Activated T-cell treated with anti-CD3 and anti-CD28 coated beads, Interleukin-2, amount 50 U/mL, for 72 hours (primary cell): ENCODE measurements at regions not wholly inside any gene's neighbourhood (a gene's known extent, or its start where the extent isn't known, plus 50 kb on each side); places are given as distances from the start of the nearest gene placed in this dataset.

Source experiments
- ATAC-seq, 2 donors: fragments of 150-1000 bp; cut with Tn5 transposase; replicated peaks in 1 of 2; 2 replicates each; pipeline ENCODE4 v1.10.0; 2021; ENCODE audit warnings: moderate library complexity in 2 of 2, mild to moderate bottlenecking in 1 of 2
- DNase-seq, 2 donors: peaks; one replicate each; pipeline ENCODE4 v3.0.0; 2021 to 2022; ENCODE audit warnings: mixed read lengths in 1 of 2
- H3K27ac Mint-ChIP-seq: one replicate; pipeline ENCODE4 v1.8.0; 2022; ENCODE audit warnings: mild to moderate bottlenecking, moderate library complexity, mixed read lengths
- H3K27me3 Mint-ChIP-seq: one replicate; pipeline ENCODE4 v1.8.0; 2022; ENCODE audit warnings: low read depth, mixed read lengths
- H3K36me3 Mint-ChIP-seq, 2 donors: one replicate each; pipeline ENCODE4 v1.8.0; 2022; ENCODE audit warnings: mixed read lengths in 2 of 2, mild to moderate bottlenecking in 1 of 2; ENCODE audit not compliant: insufficient read depth in 2 of 2
- H3K4me1 Mint-ChIP-seq: one replicate; pipeline ENCODE4 v1.8.0; 2022; ENCODE audit warnings: low read depth, mixed read lengths
- H3K4me3 Mint-ChIP-seq, 2 donors: one replicate each; pipeline ENCODE4 v1.8.0; 2022; ENCODE audit warnings: mild to moderate bottlenecking in 2 of 2, mixed read lengths in 2 of 2, moderate library complexity in 2 of 2
- H3K9me3 Mint-ChIP-seq, 2 donors: one replicate each; pipeline ENCODE4 v1.8.0; 2022; ENCODE audit warnings: mixed read lengths in 2 of 2

- Mint-ChIP-seq H3K9me3 (peaks cover under 1% of the 10 kb centered on the region in 2 donors), H3K4me1 (no peaks in the 10 kb centered on the region), H3K4me3 (no peak overlapping the region), H3K36me3 (no peaks in the 10 kb centered on the region), H3K27me3 (no peaks in the 10 kb centered on the region), H3K27ac (no peak overlapping the region)
- no peak for DNase-seq
- ATAC-seq, result no peak
These were observed 155.9 kb upstream of the CENPE start for GRCh38 chr4:103354006-103354405.

DNA sequence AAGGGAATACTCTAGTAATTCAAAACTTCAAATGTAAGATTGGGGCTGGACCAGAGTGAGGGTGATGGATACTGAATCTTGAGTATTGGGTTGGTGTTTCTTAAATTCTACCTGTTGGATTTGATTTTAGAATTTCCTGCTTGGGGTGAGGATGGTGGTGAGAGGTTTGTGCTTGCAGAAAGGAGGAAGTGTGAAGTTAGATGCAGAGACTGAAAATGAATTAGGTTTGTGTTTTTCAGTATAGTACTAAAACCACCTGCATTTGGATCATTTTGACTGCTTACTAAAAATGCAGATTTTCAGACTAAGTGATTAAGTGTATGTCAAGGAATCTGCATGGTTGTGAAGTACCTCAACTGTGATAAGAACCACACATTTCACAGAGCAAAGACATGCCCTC is 131.5 kb upstream of the CENPE start:
- H3K27ac Mint-ChIP-seq, result no peak overlapping the region
- H3K4me3 Mint-ChIP-seq, result no peak overlapping the region
- H3K4me1 Mint-ChIP-seq, result no peaks in the 10 kb centered on the region
- H3K9me3 Mint-ChIP-seq, result peaks cover 0 to 3% of the 10 kb centered on the region in 2 donors
- DNase-seq, result no peak
- H3K27me3 Mint-ChIP-seq, result no peaks in the 10 kb centered on the region
- no peaks in the 10 kb centered on the region for H3K36me3 Mint-ChIP-seq
- no peak for ATAC-seq

DNA sequence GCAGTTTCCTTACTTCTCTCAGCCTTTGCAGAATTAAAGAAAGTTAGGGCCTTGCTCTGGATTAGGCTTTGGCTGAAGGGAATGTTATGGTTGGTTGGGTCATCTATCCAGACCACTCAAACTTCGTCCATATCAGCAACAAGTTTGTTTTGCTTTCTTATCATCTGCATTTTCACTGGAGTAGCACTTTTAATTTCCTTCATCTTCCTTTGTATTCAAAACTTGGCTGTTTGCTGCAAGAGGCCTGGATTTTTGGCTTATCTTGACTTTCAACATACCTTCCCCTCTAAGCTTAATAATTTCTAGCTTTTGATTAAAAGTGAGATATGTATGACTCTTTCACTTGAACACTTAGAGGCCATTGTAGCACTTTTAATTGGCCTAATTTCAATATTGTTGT is 126.7 kb upstream of the CENPE start:
- H3K36me3 Mint-ChIP-seq, result no peaks in the 10 kb centered on the region
- no peak overlapping the region for H3K27ac Mint-ChIP-seq
- ATAC-seq, result no peak
- no peaks in the 10 kb centered on the region for H3K4me1 Mint-ChIP-seq
- no peaks in the 10 kb centered on the region for H3K27me3 Mint-ChIP-seq
- no peaks in the 10 kb centered on the region for H3K9me3 Mint-ChIP-seq
- H3K4me3 Mint-ChIP-seq, result no peak overlapping the region
- no peak for DNase-seq

DNA sequence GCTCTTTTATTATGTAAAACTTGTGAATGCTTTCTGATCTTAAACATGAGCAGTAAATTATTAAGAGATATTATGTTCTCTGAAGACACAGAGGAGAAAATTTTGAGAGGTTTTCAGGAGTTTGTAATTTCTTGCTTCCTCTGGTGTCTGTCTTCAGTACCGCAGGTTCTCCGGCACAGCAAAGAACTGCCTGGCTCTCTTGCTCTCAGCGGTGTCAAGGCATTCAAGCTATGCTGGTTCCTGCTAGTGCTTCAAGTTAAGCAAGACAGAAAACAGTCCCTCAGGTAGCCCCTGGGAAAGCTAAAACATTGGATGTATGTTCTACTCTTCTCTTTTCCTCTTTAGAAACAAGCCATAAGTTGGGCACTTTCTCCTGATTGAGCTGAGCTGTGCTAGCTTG is 120.2 kb upstream of the CENPE start:
- ATAC-seq (no peak), DNase-seq (no peak)
- Mint-ChIP-seq H3K27me3 (no peaks in the 10 kb centered on the region), H3K4me3 (no peak overlapping the region), H3K4me1 (no peaks in the 10 kb centered on the region), H3K36me3 (peaks cover 0 to 2% of the 10 kb centered on the region in 2 donors), H3K27ac (no peak overlapping the region), H3K9me3 (peaks cover 6 to 11% of the 10 kb centered on the region in 2 donors)

DNA sequence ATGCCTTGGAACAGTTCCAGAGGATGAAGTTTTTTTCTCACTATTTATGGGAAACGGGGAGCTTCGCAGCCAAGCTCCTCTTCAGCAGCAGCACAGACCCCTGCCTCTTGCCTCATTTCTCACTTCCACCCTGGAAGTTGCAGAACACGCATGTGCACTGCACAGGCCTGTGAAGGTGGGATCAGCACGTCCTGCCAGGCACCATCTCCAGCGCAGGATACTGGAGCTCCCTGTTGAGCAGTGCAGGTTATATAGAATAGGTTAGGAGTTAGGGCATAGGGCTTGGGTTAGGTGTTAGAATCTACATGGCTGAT is 110.1 kb upstream of the CENPE start:
- H3K4me1 Mint-ChIP-seq, result no peaks in the 10 kb centered on the region
- H3K9me3 Mint-ChIP-seq, result peaks cover 1 to 7% of the 10 kb centered on the region in 2 donors
- no peak overlapping the region for H3K27ac Mint-ChIP-seq
- H3K36me3 Mint-ChIP-seq, result no peaks in the 10 kb centered on the region
- DNase-seq (no peak), ATAC-seq (no peak)
- no peaks in the 10 kb centered on the region for H3K27me3 Mint-ChIP-seq
- H3K4me3 Mint-ChIP-seq, result no peak overlapping the region

DNA sequence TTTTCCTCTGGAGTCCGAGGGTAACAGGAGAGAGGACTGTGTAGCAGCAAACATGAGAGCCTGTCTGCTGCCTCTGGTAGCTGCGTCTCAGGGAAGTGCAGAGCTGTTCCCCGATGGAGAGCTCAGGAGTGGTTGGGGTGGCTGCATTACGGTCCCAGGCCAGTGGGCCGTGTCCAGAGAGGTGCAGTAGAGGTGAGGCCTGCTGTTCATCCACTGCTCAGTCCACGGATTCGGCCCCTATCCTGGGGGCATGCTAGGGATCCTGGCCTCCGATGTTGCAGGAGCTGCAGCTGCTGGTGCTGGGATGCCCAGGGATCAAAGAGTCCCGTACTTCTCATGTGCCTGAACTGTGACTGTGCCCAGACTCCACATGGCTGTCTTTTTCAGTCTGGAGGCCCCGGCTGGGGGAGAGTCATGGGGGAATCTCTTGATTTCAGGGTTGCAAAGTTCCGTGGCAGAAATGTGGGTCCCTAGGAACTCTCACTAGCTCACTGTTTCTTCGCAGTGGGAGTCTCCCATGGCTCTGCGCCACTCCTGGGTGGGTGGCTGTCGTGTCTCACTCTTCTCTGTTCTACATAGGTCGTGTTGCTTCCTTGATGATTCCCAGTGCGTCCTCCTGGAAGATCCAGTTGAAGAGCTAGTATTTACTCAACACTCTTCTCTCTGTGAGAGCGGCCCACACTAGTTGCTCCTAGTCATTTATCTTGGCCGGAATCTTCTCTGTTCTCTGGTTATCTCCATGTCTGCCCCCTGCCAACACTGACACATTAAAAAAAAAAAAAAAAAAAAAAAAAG is 109.5 kb upstream of the CENPE start:
- no peaks in the 10 kb centered on the region for H3K27me3 Mint-ChIP-seq
- ATAC-seq, result no peak

GRCh38 chr4:103306870-103307375 is 108.8 kb upstream of the CENPE start:
- no peak overlapping the region for H3K4me3 Mint-ChIP-seq

More for the DNA sequence above, 109.5 kb upstream of the CENPE start:
- Mint-ChIP-seq H3K27ac (no peak overlapping the region), H3K36me3 (no peaks in the 10 kb centered on the region), H3K4me1 (no peaks in the 10 kb centered on the region), H3K9me3 (peaks cover 1 to 7% of the 10 kb centered on the region in 2 donors), H3K4me3 (no peak overlapping the region)
- no peak for DNase-seq

DNA sequence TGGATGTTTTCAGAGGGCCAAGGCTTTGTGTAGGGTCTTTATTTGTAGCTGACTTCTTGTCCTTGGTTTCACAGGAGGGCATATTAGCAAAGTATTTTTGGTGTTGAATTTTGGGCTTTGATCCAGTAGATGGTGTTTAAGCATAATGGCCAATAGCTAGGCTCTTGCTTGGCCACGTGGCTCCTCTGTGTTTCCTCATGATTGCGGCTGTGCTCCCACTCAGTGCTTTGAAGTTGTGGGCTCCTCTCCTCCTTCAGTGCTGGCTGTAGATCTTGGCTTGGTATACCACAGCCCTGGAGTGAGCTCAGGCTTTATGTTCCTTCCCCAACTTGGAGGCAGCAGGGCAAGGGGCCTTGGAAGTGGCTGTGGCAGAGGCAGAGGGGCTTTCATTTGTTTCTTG is 107.2 kb upstream of the CENPE start:
- Mint-ChIP-seq H3K4me3 (no peak overlapping the region), H3K27ac (no peak overlapping the region)

More at GRCh38 chr4:103306870-103307375, 108.8 kb upstream of the CENPE start:
- H3K27me3 Mint-ChIP-seq, result no peaks in the 10 kb centered on the region
- DNase-seq (no peak), ATAC-seq (no peak)
- peaks cover 1 to 7% of the 10 kb centered on the region in 2 donors for H3K9me3 Mint-ChIP-seq
- H3K36me3 Mint-ChIP-seq, result no peaks in the 10 kb centered on the region
- no peak overlapping the region for H3K27ac Mint-ChIP-seq
- no peaks in the 10 kb centered on the region for H3K4me1 Mint-ChIP-seq

GRCh38 chr4:103303011-103303410 is 104.9 kb upstream of the CENPE start:
- no peaks in the 10 kb centered on the region for H3K27me3 Mint-ChIP-seq
- no peak overlapping the region for H3K27ac Mint-ChIP-seq
- H3K9me3 Mint-ChIP-seq, result no peaks in the 10 kb centered on the region
- DNase-seq, result no peak
- H3K4me3 Mint-ChIP-seq, result no peak overlapping the region
- no peaks in the 10 kb centered on the region for H3K36me3 Mint-ChIP-seq
- no peaks in the 10 kb centered on the region for H3K4me1 Mint-ChIP-seq
- ATAC-seq, result no peak

More for the DNA sequence above, 107.2 kb upstream of the CENPE start:
- peaks cover 1 to 3% of the 10 kb centered on the region in 2 donors for H3K9me3 Mint-ChIP-seq
- H3K36me3 Mint-ChIP-seq, result no peaks in the 10 kb centered on the region
- no peaks in the 10 kb centered on the region for H3K4me1 Mint-ChIP-seq
- no peak for DNase-seq
- H3K27me3 Mint-ChIP-seq, result no peaks in the 10 kb centered on the region
- ATAC-seq, result no peak

DNA sequence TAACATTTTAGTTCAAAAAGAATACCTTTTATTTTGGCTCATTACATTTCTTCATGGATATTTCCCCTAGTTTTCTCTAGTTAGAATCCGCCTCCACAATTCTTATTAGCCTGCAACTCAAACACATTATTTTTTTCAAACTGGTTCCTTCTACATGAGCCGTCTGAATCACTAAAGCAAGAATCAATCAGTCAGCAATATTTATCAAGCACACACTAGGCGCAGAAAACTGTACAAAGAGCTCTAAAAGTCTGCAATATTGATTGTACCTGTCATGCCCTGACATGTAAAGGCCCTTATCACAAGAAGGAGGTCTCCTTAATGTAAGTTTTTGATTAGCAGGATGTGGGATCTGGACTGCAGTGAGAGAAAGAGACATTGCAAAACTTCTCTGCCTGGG is 94.8 kb upstream of the CENPE start:
- ATAC-seq (no peak), DNase-seq (no peak)
- H3K4me3 Mint-ChIP-seq, result no peak overlapping the region
- H3K36me3 Mint-ChIP-seq, result no peaks in the 10 kb centered on the region
- H3K27me3 Mint-ChIP-seq, result no peaks in the 10 kb centered on the region
- peaks cover 0 to under 1% of the 10 kb centered on the region in 2 donors for H3K9me3 Mint-ChIP-seq
- H3K27ac Mint-ChIP-seq, result no peak overlapping the region
- H3K4me1 Mint-ChIP-seq, result no peaks in the 10 kb centered on the region

DNA sequence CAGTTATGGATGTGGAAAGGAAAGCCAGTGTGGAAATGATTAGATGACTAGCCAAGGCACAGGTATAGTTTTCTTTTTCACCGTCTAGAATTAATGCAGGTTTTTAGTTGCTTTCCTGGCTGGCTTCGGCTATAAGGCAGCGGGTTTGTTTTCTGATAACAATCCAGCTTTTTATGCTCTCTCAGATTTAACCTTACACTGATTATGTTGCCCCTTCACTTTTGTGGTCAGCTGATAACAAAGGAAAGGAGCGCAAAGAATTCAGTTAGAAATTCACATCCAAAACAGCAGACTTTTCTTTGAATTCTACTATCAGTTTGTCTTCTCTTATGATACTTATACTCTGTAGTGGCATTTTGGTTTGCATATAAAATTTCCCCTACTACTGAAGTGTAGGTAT is 94.2 kb upstream of the CENPE start:
- Mint-ChIP-seq H3K4me1 (no peaks in the 10 kb centered on the region), H3K4me3 (no peak overlapping the region), H3K36me3 (no peaks in the 10 kb centered on the region), H3K9me3 (peaks cover 0 to 2% of the 10 kb centered on the region in 2 donors), H3K27ac (no peak overlapping the region), H3K27me3 (no peaks in the 10 kb centered on the region)
- DNase-seq (no peak), ATAC-seq (no peak)

DNA sequence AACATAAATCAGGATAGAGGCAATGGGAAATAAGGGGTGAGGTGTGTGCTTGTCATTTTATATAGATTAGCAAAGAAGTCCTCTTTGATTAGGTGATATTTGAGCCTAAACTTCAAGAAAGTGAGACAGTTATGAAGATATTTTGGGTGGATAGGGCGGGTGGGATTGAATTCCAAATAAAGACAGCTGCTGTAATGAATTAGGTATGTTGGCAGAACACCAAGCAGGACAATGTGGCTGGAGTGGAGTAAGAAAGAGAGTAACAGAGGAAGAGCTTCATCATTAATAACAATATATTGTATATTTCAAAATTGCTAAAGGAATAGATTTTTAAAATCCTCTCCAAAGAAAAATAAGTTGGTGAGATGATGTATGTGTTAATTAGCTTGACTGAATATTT is 91.0 kb upstream of the CENPE start:
- ATAC-seq, result no peak
- Mint-ChIP-seq H3K27me3 (no peaks in the 10 kb centered on the region), H3K4me3 (no peak overlapping the region), H3K36me3 (no peaks in the 10 kb centered on the region), H3K4me1 (no peaks in the 10 kb centered on the region), H3K27ac (no peak overlapping the region), H3K9me3 (peaks cover 3 to 6% of the 10 kb centered on the region in 2 donors)
- no peak for DNase-seq

DNA sequence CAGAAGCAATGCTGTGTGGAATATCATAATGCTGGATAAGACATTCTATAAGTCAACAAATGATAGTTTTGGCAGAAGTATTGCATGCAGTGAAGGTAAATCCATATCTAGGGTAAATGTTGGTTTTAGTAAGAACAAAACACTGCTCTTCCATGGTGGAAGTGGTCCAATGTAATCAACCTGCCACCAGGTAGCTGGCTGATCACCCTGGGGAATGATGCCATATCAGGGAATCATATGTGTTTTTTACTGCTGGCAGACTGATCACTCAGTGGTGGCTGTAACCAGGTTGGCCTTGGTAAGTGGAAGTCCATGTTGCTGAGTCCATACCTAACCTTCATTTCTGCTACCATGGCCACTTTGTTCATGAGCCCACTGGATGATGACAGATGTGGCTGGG is 74.0 kb upstream of the CENPE start:
- Mint-ChIP-seq H3K27me3 (peaks cover 9% of the 10 kb centered on the region), H3K9me3 (no peaks in the 10 kb centered on the region)
- DNase-seq, result no peak

DNA sequence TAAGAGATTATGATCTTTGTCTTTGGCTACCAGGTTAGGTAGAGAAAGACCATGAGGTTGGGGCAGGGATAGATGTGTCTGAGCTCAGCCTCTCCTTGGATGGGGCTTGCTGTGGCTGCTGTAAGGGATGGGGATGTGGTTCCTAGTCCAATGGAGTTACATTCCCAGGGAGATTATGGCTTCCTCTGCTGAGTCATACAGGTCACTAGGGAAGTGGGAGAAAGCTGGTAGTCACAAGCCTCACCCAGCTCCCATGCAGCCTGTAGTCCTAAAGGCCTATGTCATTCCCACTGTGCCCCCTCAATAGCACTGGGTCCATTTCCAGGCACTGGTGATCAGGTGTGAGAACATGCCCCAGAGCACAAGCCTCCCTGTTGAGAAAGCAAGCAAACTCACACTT is 70.6 kb upstream of the CENPE start:
- Mint-ChIP-seq H3K4me3 (no peak overlapping the region), H3K27me3 (peaks cover 9% of the 10 kb centered on the region), H3K4me1 (no peaks in the 10 kb centered on the region), H3K27ac (no peak overlapping the region), H3K36me3 (no peaks in the 10 kb centered on the region), H3K9me3 (peaks cover 0 to 1% of the 10 kb centered on the region in 2 donors)
- ATAC-seq (no peak), DNase-seq (no peak)

More for the DNA sequence above, 74.0 kb upstream of the CENPE start:
- no peak overlapping the region for H3K4me3 Mint-ChIP-seq
- no peak overlapping the region for H3K27ac Mint-ChIP-seq
- H3K4me1 Mint-ChIP-seq, result no peaks in the 10 kb centered on the region
- no peaks in the 10 kb centered on the region for H3K36me3 Mint-ChIP-seq
- ATAC-seq, result no peak
